NCI-H2107 (cell line): ENCODE measurements at regions not wholly inside any gene's neighbourhood (a gene's known extent, or its start where the extent isn't known, plus 50 kb on each side); places are given as distances from the start of the nearest gene placed in this dataset.

Experiments
- DNase-seq: peaks from one replicate; lab custom pipeline; 2025; lab: John Stamatoyannopoulos, UW

GRCh38 chr18:55047546-55047945, 88.3 kb upstream of the CCDC68 start:
- DNase-seq = no peak

GRCh38 chr18:55041366-55041765, 82.1 kb upstream of the CCDC68 start:
- DNase-seq = no peak

GRCh38 chr18:55038162-55038561, 78.9 kb upstream of the CCDC68 start:
- DNase-seq = no peak

GRCh38 chr18:55034742-55035141, 75.5 kb upstream of the CCDC68 start:
- DNase-seq = no peak

- no peak for DNase-seq
These were observed 72.7 kb upstream of the CCDC68 start for GRCh38 chr18:55031979-55032378.

DNA sequence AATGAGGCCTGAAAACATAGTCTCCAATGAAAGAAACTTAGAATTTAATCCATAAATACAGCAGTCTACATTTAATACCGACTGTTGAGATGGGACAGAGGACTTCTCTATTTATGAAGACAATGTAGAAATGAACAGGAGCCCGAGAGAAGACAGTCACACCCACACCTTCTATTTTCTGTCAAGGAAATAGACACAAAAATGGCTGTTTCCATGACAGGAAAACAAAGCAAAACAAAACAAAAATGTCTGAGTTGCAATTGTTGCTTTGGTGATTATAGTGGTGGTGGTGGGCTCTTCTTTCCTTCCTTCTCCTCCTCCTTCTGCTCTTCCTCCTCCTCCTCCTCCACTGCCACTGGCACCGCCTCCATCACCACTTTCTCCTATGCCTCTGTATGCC, 72.3 kb upstream of the CCDC68 start:
- no peak for DNase-seq

DNA sequence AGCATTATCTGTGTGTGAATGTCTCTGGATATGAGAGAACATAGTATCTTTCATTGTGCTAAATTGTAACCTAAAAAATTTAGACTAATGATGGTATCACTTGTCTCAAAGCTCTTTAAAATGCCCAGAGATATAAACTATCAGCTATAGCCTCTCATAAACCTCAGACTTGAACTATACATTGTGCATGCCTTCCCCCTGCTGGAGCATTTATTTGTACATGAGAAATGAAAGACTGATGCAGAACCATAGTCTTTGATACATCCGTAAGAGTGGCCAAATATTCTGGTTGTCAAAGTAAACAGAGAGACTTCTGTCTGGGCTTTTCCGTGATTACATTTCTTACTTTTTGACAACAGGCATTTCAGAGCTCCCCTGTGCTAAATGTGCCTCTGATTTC, 71.9 kb upstream of the CCDC68 start:
- DNase-seq = no peak

- no peak for DNase-seq
These were observed 65.3 kb upstream of the CCDC68 start for GRCh38 chr18:55024564-55024963.

GRCh38 chr18:55018602-55019001, 59.3 kb upstream of the CCDC68 start:
- DNase-seq = no peak

GRCh38 chr18:55014095-55014494, 54.8 kb upstream of the CCDC68 start:
- no peak for DNase-seq

- DNase-seq = no peak
These were observed 54.4 kb upstream of the CCDC68 start for GRCh38 chr18:55013685-55014084.

DNA sequence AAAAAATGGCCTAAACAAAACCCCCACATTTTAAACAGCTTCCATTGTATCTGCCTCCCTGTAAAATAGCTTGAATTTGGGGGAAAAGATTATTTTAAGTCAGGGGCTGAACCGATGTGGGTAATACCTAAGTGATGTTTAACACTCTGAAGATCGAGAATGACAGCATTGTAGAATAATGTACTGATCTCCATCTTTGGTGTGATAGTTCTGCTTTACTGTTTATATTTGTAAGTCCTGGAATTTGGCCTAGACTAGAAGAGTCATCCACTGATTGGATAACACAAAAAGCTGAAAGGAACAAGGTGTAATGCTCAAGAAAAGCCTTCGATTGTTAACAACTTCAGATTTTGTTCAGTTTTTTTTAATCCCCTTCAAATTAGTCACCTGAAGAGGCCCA, 53.8 kb upstream of the CCDC68 start:
- DNase-seq = no peak

- DNase-seq = no peak
These were observed 52.7 kb upstream of the CCDC68 start for GRCh38 chr18:55012008-55012407.
